Suprapubic skin (tissue), 3 donors: ENCODE measurements at regions not wholly inside any gene's neighbourhood (a gene's known extent, or its start where the extent isn't known, plus 50 kb on each side); places are given as distances from the start of the nearest gene placed in this dataset.

Experiments
- POLR2A ChIP-seq, 2 donors: fragments of 450-650 bp; IDR thresholded peaks; one replicate each; pipeline ENCODE4 v1.6.1; 2017; ENCODE audit warnings: antibody characterized with exemption in 2 of 2, mild to moderate bottlenecking in 2 of 2, moderate library complexity in 2 of 2
- TF ChIP-seq, protein P1 (sequence below), 2 donors: fragments of 200-600 bp in 1 of 2; fragments of 450-650 bp in 1 of 2; sonication (generic) in 1 of 2; IDR thresholded peaks; one replicate each; pipeline ENCODE4 v1.5.1; 2016 to 2019; ENCODE audit warnings: antibody characterized with exemption in 2 of 2, mild to moderate bottlenecking in 1 of 2, moderate library complexity in 1 of 2

DNA sequence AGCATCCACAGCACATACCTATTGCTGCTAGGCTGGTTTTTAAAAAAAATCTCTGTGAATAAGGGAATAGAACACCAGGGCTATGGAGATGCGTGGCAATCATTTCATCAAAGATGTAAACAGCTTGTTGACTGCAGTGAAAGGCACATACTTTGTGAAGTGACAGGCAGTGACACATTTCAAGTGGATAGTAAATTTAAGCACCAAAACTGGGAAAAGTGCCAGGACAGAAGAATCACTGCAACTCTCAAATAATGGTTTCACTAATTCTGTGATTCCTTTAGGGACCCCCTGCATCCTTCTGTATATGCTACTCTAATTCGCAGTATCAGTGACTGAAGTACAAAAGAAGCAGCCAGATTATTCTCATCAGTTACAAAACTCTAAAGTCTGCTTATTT, 145.2 kb upstream of the KLF14 start:
- TF ChIP-seq, protein P1, sequence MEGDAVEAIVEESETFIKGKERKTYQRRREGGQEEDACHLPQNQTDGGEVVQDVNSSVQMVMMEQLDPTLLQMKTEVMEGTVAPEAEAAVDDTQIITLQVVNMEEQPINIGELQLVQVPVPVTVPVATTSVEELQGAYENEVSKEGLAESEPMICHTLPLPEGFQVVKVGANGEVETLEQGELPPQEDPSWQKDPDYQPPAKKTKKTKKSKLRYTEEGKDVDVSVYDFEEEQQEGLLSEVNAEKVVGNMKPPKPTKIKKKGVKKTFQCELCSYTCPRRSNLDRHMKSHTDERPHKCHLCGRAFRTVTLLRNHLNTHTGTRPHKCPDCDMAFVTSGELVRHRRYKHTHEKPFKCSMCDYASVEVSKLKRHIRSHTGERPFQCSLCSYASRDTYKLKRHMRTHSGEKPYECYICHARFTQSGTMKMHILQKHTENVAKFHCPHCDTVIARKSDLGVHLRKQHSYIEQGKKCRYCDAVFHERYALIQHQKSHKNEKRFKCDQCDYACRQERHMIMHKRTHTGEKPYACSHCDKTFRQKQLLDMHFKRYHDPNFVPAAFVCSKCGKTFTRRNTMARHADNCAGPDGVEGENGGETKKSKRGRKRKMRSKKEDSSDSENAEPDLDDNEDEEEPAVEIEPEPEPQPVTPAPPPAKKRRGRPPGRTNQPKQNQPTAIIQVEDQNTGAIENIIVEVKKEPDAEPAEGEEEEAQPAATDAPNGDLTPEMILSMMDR (IDR thresholded peaks at IDR 0.05) = no peak
- no peak for TF ChIP-seq POLR2A (IDR thresholded peaks at IDR 0.05)
